ENCODE measurements at regions not wholly inside any gene's neighbourhood (a gene's known extent, or its start where the extent isn't known, plus 50 kb on each side); places are given as distances from the start of the nearest gene placed in this dataset.
"Not testable (repeated sequence)": the region's sequence is repeated elsewhere in the genome, so short reads cannot be mapped to it uniquely, and the experiment has no call there.

DNA sequence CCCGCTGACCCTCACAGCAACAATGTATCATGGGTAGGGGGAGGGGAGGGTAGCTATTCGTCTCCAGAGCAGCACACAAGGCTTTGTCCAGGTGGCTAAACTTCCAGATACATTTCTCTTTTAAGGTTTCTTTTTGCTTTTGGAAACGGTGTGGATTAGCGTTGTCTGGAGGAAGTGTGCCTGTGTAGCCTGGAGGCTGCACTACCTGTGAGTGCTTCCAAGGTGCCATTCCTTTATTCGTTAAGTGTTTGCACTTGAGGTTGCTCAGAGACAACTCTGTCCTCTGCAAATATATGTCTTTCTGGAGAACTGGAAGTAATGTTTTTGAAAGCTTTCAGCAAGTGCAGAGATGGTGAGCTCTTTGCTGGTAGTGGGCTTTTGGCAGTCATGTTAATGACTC is 53.1 kb downstream of the HSFY1 start:
- not testable (repeated sequence) for DNase-seq

DNA sequence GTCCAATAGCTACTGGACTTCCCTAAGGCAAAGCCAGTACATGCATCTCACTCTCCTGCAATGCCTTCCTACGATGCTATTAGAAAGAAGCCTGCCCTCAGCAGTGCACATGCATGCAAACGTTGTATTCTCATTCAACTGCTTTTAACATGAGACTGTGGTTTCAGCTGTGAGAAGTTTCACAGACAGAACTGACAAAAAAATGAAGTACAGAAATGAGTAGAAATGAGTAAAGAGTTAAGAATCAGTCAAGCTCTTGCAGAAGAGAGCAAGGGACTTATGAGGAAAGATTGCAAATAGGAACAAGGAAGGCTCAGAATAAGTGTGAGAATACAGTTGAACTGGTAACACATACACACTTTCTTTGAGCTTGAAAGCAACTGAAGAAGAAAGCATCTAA is 54.8 kb downstream of the HSFY1 start:
- not testable (repeated sequence) for DNase-seq

DNA sequence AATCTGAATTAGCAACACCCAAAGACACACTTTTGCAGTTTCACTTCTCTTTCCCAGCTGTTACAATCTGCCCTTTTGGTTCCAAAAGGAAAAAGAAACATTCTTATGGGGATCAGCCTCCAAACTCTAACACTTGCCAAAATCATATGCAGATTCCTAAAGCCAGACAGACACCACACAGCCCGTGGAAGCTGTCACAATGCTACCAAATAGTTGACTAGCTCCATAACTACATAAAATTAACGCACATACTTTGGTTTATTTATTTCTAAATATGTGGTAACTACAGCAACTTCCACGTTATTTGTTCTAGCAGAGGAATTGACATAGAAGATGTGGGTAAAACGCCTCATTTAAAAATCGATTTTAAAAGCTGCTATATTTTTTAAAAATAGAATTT is 59.7 kb downstream of the HSFY1 start:
- DNase-seq: not testable (repeated sequence)

DNA sequence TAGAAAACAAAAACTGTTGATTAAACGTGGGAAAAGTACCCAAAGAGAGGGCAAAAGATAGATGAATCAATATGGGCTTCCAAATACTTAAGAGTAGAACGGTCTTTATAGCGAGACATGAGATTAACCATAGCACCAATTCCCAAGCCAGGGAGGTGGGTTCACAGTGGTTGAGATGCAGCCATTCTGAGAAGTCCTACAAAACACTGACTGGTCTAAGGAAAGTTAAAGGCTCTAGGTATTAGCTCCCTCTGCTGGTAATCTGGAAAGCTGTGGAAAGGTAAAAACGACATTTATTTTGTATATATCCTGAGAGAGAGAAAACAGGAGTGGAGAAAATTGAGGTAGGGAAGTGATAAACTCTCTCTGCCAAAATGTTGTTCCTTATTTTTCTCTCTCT is 61.7 kb downstream of the HSFY1 start:
- DNase-seq: not testable (repeated sequence)

DNA sequence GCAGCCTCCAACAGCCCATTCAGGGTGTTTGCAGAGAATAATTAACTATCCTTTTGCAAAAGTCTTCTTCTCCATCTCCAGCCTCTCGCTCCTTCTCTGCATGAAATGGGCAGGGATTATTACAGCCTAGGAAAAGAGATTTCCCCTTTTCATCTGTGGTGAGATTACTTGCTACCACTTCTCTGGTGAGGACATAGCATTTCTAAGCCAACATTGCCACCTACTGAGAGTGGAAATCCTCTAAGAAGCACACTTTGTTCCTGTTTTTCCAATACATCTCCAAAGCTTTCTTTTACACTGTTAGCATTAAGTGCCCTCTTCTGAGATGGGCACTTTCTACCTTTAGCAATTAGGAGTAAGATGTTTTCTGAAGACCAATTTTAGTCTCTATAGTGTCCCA is 69.3 kb downstream of the HSFY1 start:
- not testable (repeated sequence) for DNase-seq

DNA sequence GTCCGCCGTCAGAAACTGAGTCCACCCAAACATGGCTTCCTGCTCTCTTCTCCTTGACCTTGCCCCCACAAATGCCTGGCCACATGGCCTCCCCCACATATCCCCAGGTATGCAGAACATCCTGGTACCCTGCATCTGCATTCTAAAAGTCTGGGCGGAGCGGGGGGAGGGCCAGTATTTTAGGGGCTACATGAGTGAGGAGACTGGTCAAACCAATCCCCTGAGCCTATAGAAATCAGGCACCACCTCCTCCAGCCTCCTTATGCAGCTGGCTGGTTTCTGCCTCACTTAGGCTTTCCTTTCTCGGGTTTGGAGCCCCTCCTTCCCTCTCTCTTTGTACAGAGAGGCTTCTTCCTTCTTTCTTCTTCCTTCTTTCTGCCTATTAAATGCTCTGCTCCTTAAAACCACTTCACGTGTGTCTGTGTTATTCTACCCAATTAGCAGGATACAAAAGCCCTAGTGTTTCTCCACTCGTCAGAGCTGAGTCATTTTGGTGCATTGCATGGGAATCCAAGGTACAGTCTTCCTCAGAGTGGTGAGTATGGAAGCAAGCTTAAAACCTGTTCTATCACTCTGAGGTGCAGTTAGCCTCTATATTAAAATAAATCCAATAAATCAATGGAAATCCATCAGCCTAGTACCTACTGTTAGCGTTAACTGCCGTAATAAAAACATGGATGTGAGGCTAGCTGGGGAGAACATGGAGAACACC is 83.4 kb downstream of the HSFY1 start:
- DNase-seq: not testable (repeated sequence)

DNA sequence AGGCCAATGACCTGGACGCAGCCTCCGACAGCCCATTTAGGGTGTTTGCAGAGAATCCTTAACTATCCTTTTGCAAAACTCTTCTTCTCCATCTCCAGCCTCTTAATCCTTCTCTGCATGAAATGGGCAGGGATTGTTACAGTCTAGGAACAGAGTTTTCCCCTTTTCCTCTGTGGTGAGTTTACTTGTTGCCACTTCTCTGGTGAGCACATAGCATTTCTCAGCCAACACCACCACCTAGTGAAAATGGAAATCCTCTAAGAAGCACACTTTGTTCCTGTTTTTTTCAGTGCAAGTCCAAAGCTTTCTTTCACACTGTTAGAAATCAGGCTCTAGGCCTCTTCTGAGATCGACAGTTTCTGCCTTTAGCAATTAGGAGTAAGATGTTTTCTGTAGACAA is 84.1 kb downstream of the HSFY1 start:
- DNase-seq: not testable (repeated sequence)

DNA sequence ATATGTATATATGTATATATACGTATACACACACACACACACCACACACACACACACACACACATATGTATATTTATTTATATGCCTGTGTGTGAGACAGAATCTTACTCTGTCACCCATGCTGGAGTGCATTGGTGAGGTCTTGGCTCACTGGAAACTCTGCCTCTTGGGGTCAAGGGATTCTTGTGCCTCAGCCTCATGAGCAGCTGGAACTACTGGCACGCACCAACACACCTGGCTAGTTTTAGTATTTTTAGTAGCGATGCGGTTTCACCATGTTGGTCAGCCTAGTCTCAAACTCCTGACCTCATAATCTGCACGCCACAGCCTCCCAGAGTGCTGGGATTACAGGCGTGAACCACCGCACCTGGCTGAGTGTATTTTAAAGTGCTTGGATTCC is 85.1 kb downstream of the HSFY1 start:
- DNase-seq: not testable (repeated sequence)

DNA sequence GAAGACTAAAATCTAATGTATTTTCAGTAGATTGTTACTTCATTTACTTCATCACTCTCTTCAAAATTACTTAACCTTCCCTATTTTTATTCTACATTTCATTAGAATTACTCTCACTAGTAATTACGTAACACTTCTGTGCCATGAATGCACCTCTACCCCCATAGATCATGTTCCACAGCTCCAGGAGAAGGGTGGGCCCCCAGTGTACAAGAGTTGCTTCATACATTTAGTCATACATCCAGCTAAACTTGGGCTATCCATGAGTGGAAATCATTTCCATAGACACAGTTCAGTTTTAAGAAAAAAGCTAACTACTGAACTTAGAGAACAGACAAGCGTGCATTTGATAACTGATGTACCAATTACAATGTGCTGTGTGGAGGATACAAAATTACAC is 104.2 kb downstream of the HSFY1 start:
- no peak for DNase-seq

DNA sequence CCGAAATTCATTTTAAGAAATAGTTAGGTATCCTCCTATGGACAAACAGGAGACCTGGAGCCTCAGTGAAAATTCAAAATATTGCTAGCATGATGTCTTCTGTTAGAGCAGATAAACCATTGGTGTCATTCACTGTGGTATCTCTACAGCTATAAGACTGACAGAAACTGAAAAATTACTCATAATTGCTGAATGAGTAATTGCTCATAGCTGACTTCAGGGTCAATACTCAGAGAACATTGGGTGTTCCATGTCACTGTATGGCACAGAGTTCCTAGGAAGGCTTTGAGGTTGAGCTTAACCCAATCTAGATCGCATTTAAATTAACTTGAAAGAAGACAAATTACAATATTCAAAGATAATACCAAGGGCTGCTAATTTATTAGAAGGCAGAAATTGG is 109.0 kb downstream of the HSFY2 start:
- DNase-seq: no peak

DNA sequence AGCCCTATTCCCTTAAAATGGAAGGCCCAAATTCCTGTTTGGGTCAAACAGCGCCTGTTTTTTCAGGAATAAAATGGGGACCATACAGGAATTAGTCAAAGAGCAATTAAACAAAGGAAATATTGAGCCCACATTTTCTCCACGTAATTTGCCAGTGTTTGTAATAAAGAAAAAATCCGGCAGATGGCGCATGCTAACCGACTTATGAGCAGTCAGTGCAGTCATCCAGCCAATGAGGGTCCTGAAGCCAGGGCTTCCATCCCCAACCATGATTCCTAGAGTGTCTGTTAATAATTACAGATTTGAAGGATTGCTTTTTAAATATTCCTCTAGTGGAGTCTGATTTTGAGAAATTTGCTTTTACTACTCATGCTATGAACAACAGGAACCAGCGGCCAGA is 103.7 kb downstream of the HSFY2 start:
- peak; percentile 45 for DNase-seq

DNA sequence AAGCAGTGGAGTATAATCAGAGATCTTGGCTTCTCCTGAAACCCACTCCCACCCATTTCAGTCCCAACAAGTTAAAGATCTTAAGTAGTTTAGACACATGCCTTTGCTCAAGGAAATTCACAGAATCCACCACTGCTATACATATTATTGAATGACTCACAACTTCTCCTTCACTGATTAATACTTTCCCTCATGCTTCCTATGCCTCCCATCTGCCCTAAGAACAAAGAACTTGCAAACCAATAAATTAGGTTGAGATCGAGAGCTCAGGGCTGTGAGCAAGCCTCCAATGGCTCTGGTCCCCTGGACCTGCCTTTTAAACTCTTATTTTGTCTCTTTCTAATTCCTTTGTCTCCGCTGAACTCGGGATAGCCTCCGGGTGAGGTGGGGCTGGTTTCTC is 101.6 kb downstream of the HSFY2 start:
- no peak for DNase-seq

DNA sequence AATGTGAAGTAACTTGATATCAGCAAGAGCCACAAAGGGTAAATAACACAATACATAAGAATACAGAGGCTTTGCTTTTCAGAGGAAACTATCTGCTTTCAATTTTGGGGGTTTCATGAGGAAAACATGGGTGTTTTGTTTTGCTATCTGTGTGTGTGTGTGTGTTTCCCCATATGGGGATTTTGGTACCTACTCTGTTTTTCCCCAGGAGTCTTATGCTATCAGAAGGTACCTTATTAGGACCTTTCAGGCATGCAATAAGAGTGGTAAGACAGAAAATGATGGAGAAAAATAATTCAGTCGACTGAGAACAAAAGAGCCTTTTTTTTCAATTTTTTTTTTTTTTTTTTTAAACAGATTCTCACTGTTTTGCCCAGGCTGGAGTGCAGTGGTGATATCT is 87.5 kb downstream of the HSFY2 start:
- not testable (repeated sequence) for DNase-seq

DNA sequence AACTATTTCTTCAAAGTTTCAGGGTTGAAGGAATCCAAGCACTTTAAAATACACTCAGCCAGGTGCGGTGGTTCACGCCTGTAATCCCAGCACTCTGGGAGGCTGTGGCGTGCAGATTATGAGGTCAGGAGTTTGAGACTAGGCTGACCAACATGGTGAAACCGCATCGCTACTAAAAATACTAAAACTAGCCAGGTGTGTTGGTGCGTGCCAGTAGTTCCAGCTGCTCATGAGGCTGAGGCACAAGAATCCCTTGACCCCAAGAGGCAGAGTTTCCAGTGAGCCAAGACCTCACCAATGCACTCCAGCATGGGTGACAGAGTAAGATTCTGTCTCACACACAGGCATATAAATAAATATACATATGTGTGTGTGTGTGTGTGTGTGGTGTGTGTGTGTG is 85.2 kb downstream of the HSFY2 start:
- not testable (repeated sequence) for DNase-seq

DNA sequence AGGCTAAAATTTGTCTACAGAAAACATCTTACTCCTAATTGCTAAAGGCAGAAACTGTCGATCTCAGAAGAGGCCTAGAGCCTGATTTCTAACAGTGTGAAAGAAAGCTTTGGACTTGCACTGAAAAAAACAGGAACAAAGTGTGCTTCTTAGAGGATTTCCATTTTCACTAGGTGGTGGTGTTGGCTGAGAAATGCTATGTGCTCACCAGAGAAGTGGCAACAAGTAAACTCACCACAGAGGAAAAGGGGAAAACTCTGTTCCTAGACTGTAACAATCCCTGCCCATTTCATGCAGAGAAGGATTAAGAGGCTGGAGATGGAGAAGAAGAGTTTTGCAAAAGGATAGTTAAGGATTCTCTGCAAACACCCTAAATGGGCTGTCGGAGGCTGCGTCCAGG is 84.1 kb downstream of the HSFY2 start:
- not testable (repeated sequence) for DNase-seq

DNA sequence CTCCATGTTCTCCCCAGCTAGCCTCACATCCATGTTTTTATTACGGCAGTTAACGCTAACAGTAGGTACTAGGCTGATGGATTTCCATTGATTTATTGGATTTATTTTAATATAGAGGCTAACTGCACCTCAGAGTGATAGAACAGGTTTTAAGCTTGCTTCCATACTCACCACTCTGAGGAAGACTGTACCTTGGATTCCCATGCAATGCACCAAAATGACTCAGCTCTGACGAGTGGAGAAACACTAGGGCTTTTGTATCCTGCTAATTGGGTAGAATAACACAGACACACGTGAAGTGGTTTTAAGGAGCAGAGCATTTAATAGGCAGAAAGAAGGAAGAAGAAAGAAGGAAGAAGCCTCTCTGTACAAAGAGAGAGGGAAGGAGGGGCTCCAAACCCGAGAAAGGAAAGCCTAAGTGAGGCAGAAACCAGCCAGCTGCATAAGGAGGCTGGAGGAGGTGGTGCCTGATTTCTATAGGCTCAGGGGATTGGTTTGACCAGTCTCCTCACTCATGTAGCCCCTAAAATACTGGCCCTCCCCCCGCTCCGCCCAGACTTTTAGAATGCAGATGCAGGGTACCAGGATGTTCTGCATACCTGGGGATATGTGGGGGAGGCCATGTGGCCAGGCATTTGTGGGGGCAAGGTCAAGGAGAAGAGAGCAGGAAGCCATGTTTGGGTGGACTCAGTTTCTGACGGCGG is 83.5 kb downstream of the HSFY2 start:
- not testable (repeated sequence) for DNase-seq

DNA sequence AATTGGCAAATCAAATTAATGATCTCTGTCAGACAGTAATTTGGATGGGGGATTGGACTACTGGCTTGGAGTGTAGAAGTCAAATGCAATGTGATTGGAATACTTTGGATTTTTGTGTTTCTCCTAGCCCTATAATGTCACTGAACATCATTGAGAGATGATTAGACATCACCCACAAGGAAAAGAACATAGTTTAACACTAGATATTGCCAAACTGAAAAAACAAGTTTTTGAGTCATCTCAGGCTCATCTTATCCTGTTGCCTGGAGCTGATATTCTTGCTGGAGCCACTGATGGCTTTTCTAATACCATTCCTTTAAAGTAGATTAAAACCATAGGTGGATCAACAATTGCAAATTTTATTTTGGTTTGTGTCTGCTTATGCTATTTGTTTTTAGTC is 76.7 kb downstream of the HSFY2 start:
- DNase-seq: not testable (repeated sequence)

DNA sequence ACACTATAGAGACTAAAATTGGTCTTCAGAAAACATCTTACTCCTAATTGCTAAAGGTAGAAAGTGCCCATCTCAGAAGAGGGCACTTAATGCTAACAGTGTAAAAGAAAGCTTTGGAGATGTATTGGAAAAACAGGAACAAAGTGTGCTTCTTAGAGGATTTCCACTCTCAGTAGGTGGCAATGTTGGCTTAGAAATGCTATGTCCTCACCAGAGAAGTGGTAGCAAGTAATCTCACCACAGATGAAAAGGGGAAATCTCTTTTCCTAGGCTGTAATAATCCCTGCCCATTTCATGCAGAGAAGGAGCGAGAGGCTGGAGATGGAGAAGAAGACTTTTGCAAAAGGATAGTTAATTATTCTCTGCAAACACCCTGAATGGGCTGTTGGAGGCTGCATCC is 69.3 kb downstream of the HSFY2 start:
- DNase-seq: not testable (repeated sequence)

DNA sequence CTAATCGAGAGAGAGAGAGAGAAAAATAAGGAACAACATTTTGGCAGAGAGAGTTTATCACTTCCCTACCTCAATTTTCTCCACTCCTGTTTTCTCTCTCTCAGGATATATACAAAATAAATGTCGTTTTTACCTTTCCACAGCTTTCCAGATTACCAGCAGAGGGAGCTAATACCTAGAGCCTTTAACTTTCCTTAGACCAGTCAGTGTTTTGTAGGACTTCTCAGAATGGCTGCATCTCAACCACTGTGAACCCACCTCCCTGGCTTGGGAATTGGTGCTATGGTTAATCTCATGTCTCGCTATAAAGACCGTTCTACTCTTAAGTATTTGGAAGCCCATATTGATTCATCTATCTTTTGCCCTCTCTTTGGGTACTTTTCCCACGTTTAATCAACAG is 61.8 kb downstream of the HSFY2 start:
- DNase-seq: not testable (repeated sequence)

DNA sequence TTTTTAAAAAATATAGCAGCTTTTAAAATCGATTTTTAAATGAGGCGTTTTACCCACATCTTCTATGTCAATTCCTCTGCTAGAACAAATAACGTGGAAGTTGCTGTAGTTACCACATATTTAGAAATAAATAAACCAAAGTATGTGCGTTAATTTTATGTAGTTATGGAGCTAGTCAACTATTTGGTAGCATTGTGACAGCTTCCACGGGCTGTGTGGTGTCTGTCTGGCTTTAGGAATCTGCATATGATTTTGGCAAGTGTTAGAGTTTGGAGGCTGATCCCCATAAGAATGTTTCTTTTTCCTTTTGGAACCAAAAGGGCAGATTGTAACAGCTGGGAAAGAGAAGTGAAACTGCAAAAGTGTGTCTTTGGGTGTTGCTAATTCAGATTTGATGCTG is 59.8 kb downstream of the HSFY2 start:
- DNase-seq: not testable (repeated sequence)

DNA sequence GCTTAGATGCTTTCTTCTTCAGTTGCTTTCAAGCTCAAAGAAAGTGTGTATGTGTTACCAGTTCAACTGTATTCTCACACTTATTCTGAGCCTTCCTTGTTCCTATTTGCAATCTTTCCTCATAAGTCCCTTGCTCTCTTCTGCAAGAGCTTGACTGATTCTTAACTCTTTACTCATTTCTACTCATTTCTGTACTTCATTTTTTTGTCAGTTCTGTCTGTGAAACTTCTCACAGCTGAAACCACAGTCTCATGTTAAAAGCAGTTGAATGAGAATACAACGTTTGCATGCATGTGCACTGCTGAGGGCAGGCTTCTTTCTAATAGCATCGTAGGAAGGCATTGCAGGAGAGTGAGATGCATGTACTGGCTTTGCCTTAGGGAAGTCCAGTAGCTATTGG is 54.8 kb downstream of the HSFY2 start:
- DNase-seq: not testable (repeated sequence)

DNA sequence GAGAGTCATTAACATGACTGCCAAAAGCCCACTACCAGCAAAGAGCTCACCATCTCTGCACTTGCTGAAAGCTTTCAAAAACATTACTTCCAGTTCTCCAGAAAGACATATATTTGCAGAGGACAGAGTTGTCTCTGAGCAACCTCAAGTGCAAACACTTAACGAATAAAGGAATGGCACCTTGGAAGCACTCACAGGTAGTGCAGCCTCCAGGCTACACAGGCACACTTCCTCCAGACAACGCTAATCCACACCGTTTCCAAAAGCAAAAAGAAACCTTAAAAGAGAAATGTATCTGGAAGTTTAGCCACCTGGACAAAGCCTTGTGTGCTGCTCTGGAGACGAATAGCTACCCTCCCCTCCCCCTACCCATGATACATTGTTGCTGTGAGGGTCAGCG is 53.1 kb downstream of the HSFY2 start:
- not testable (repeated sequence) for DNase-seq
